A549 (cell line): ENCODE measurements at regions not wholly inside any gene's neighbourhood (a gene's known extent, or its start where the extent isn't known, plus 50 kb on each side); places are given as distances from the start of the nearest gene placed in this dataset.
A peak's percentile ranks its signal among the peaks of the same experiment; 100 is the strongest.

Experiments used
- ATAC-seq, 2 experiments: fragments of 200-7000 bp in 1 of 2; fragments of >200 bp in 1 of 2; cut with Nextera tagmentation in 1 of 2; cut with Tn5 transposase in 1 of 2; 3 replicates each; pipeline versions ENCODE4 v1.8.0 to v1.9.1; 2018 to 2020; ENCODE audit warnings: mild to moderate bottlenecking in 1 of 2, moderate library complexity in 1 of 2
- CTCF ChIA-PET: fragments of 300-600 bp; sonication (Branson Sonifier 250); formaldehyde crosslinking; extraction: SDS; loops from one replicate; lab custom pipeline; 2021; ENCODE audit warnings: antibody characterized with exemption, inconsistent platforms; lab: Yijun Ruan, JAX
- POLR2A ChIA-PET: fragments of 350-600 bp; formaldehyde crosslinking; extraction: SDS; loops from one replicate; lab custom pipeline; 2021; ENCODE audit warnings: antibody characterized with exemption, inconsistent platforms; lab: Yijun Ruan, JAX
- DNase-seq, 2 experiments: peaks; one replicate each; pipeline versions ENCODE4 v3.0.0 to v3.0.0-alpha.2; 2011 to 2016; ENCODE audit warnings: low read depth in 1 of 2, low spot score in 1 of 2
- FAIRE-seq: peaks from 2 replicates; lab custom pipeline; 2011; peaks lifted over from hg19 to GRCh38; lab: Jason Lieb, UNC
- H3K27ac ChIP-seq, 2 experiments: fragments of >200 bp; sonication (Bioruptor Twin); formaldehyde crosslinking; 3 replicates each; pipeline ENCODE4 v1.5.1; 2016 to 2017
- H3K4me1 ChIP-seq: fragments of >200 bp; sonication (Bioruptor Twin); formaldehyde crosslinking; 3 replicates; pipeline ENCODE4 v1.6.1; 2016
- H3K4me2 ChIP-seq: fragments of >200 bp; sonication (Bioruptor Twin); formaldehyde crosslinking; 3 replicates; pipeline ENCODE4 v1.6.1; 2016
- H3K4me3 ChIP-seq: fragments of >200 bp; sonication (Bioruptor Twin); formaldehyde crosslinking; 3 replicates; pipeline ENCODE4 v1.5.1; 2016
- H3K9me3 ChIP-seq: fragments of >200 bp; sonication (Bioruptor Twin); formaldehyde crosslinking; 3 replicates; pipeline ENCODE4 v1.6.1; 2016
- BCL3 ChIP-seq: fragments of >200 bp; sonication (Bioruptor Twin); formaldehyde crosslinking; IDR thresholded peaks from 3 replicates; pipeline ENCODE4 v1.6.1; 2016
- BHLHE40 ChIP-seq: IDR thresholded peaks from 2 replicates; pipeline ENCODE4 v1.6.1; 2012; ENCODE audit warnings: low read depth, low read length, inconsistent platforms
- CEBPB ChIP-seq, 2 experiments: fragments of >200 bp in 1 of 2; sonication (Bioruptor Twin) in 1 of 2; formaldehyde crosslinking in 1 of 2; IDR thresholded peaks; 2 replicates each; pipeline ENCODE4 v1.6.1; 2012 to 2016
- CHD2 ChIP-seq: fragments of 150-350 bp; IDR thresholded peaks from 2 replicates; pipeline ENCODE4 v1.6.1; 2014; ENCODE audit warnings: low read length; ENCODE audit not compliant: partially characterized antibody
- CTCF ChIP-seq: fragments of >200 bp; sonication (Bioruptor Twin); formaldehyde crosslinking; IDR thresholded peaks from 3 replicates; pipeline ENCODE4 v1.5.1; 2016
- EHMT2 ChIP-seq: fragments of 200-600 bp; sonication (generic); IDR thresholded peaks from 2 replicates; pipeline ENCODE4 v1.6.1; 2016; ENCODE audit warnings: antibody characterized with exemption, low read depth, mild to moderate bottlenecking, moderate library complexity
- ESRRA ChIP-seq: fragments of 150-350 bp; IDR thresholded peaks from 2 replicates; pipeline ENCODE4 v1.6.1; 2014; ENCODE audit warnings: mild to moderate bottlenecking, low read length, borderline replicate concordance
- FOSL2 ChIP-seq, 2 experiments: fragments of 450-650 bp in 1 of 2; fragments of >200 bp in 1 of 2; sonication (Bioruptor Twin) in 1 of 2; formaldehyde crosslinking; IDR thresholded peaks; 2 replicates each; pipeline versions ENCODE4 v1.5.0 to v1.6.1; 2016 to 2020; ENCODE audit warnings: mild to moderate bottlenecking in 1 of 2, moderate library complexity in 1 of 2
- FOXS1 ChIP-seq: fragments of 250-450 bp; sonication (Bioruptor Pico); IDR thresholded peaks from 2 replicates; pipeline ENCODE4 v1.5.0; 2020; ENCODE audit warnings: mild to moderate bottlenecking, moderate library complexity
- GATA3 ChIP-seq: IDR thresholded peaks from 2 replicates; pipeline ENCODE4 v1.6.1; 2012; ENCODE audit warnings: borderline replicate concordance
- HEYL ChIP-seq: fragments of 250-450 bp; sonication (Bioruptor Pico); IDR thresholded peaks from 2 replicates; pipeline ENCODE4 v1.8.0; 2021; ENCODE audit warnings: mild to moderate bottlenecking, moderate library complexity
- HOXA7 ChIP-seq: fragments of 250-450 bp; sonication (Bioruptor Pico); IDR thresholded peaks from 2 replicates; pipeline ENCODE4 v1.5.0; 2020; ENCODE audit warnings: mild to moderate bottlenecking, moderate library complexity
- JUN ChIP-seq, 2 experiments: fragments of >200 bp; sonication (Bioruptor Twin); formaldehyde crosslinking; IDR thresholded peaks; 2 replicates in 1 of 2; 3 replicates in 1 of 2; pipeline ENCODE4 v1.6.1; 2016 to 2017
- JUNB ChIP-seq: fragments of >200 bp; sonication (Bioruptor Twin); formaldehyde crosslinking; IDR thresholded peaks from 2 replicates; pipeline ENCODE4 v1.6.1; 2016
- KDM1A ChIP-seq: fragments of 200-600 bp; sonication (generic); IDR thresholded peaks from 2 replicates; pipeline ENCODE4 v1.6.1; 2016; ENCODE audit warnings: low read depth, mild to moderate bottlenecking
- KDM5A ChIP-seq: fragments of 200-600 bp; sonication (generic); IDR thresholded peaks from 2 replicates; pipeline ENCODE4 v1.6.1; 2016; ENCODE audit warnings: antibody characterized with exemption, mild to moderate bottlenecking
- MAZ ChIP-seq: fragments of 150-350 bp; IDR thresholded peaks from 2 replicates; pipeline ENCODE4 v1.6.1; 2014; ENCODE audit warnings: antibody characterized with exemption, low read depth, low read length, borderline replicate concordance
- NFE2L2 ChIP-seq: fragments of 150-350 bp; conservative IDR thresholded peaks from 2 replicates; pipeline ENCODE4 v1.6.1; 2014; ENCODE audit warnings: low read length
- POLR2AphosphoS2 ChIP-seq: conservative IDR thresholded peaks from 2 replicates; pipeline ENCODE4 v1.6.1; 2012; ENCODE audit warnings: low read length, improper control_type of control experiment, inconsistent platforms
- RARB ChIP-seq: fragments of 250-450 bp; sonication (Bioruptor Pico); IDR thresholded peaks from 2 replicates; pipeline ENCODE4 v1.8.0; 2021; ENCODE audit warnings: mild to moderate bottlenecking, moderate library complexity
- REST ChIP-seq: fragments of 200-600 bp; sonication (generic); IDR thresholded peaks from 2 replicates; pipeline ENCODE4 v1.6.1; 2016; ENCODE audit warnings: antibody characterized with exemption, mild to moderate bottlenecking, moderate library complexity
- RNF2 ChIP-seq: fragments of 200-600 bp; sonication (generic); IDR thresholded peaks from 2 replicates; pipeline ENCODE4 v1.6.1; 2016; ENCODE audit warnings: low read depth, mild to moderate bottlenecking, antibody characterized with exemption, moderate library complexity, borderline replicate concordance
- SREBF2 ChIP-seq: fragments of 450-650 bp; IDR thresholded peaks from 2 replicates; pipeline ENCODE4 v1.6.1; 2014; ENCODE audit warnings: mild to moderate bottlenecking, moderate library complexity
- TFCP2L1 ChIP-seq: fragments of 250-450 bp; sonication (Bioruptor Pico); IDR thresholded peaks from 2 replicates; pipeline ENCODE4 v1.5.0; 2021; ENCODE audit warnings: mild to moderate bottlenecking
- TP53 ChIP-seq: fragments of 250-450 bp; sonication (Bioruptor Pico); IDR thresholded peaks from 2 replicates; pipeline ENCODE4 v1.5.0; 2021; ENCODE audit warnings: mild to moderate bottlenecking, moderate library complexity
- ZC3H11A ChIP-seq: fragments of 450-650 bp; IDR thresholded peaks from 2 replicates; pipeline ENCODE4 v1.6.1; 2014; ENCODE audit warnings: antibody characterized with exemption, mild to moderate bottlenecking
- ZFP36 ChIP-seq: fragments of 450-650 bp; IDR thresholded peaks from 2 replicates; pipeline ENCODE4 v1.6.1; 2014; ENCODE audit warnings: borderline replicate concordance; ENCODE audit not compliant: partially characterized antibody
- WGBS: methylation state at CpG from one replicate; pipeline ENCODE4 v1.1.6; 2017; ENCODE audit errors: missing lambda C conversion rate; 5-methylcytosine and 5-hydroxymethylcytosine counted together
- TF ChIP-seq, protein P1 (sequence below): fragments of 150-350 bp; IDR thresholded peaks from 2 replicates; pipeline ENCODE4 v1.6.1; 2014; ENCODE audit warnings: low read depth, mild to moderate bottlenecking, low read length
- TF ChIP-seq, protein P2 (sequence below): fragments of >200 bp; sonication (Bioruptor Twin); formaldehyde crosslinking; IDR thresholded peaks from 2 replicates; pipeline ENCODE4 v1.6.1; 2016

GRCh38 chr10:60473557-60473956 lies 83.9 kb upstream of the ANK3 start (continued):
- TF ChIP-seq REST, result no peak
- TF ChIP-seq ZFP36, result no peak
- no peak for TF ChIP-seq HOXA7 (CRISPR knock-in tag)
- peak; percentile 53; the same call in 1 of the 2 replicates for TF ChIP-seq NFE2L2
- TF ChIP-seq RNF2, result no peak
- peak in 1 of 2 experiments; percentile 24; a peak in 1 of 4 replicates for TF ChIP-seq CEBPB (IDR thresholded peaks at IDR 0.05)
- TF ChIP-seq KDM1A, result no peak
- TF ChIP-seq KDM5A, result no peak
- TF ChIP-seq JUNB, result no peak
- TF ChIP-seq CHD2, result no peak
- no peak for TF ChIP-seq BHLHE40
- peak; percentile 78; the same call in 1 of the 2 replicates for TF ChIP-seq FOXS1 (CRISPR knock-in tag)
- TF ChIP-seq JUN (IDR thresholded peaks at IDR 0.05), result 0 out of 5 replicates have a peak, but pooled peaks of 1 of the 2 experiments have one; percentile 16
- TF ChIP-seq, protein P1, sequence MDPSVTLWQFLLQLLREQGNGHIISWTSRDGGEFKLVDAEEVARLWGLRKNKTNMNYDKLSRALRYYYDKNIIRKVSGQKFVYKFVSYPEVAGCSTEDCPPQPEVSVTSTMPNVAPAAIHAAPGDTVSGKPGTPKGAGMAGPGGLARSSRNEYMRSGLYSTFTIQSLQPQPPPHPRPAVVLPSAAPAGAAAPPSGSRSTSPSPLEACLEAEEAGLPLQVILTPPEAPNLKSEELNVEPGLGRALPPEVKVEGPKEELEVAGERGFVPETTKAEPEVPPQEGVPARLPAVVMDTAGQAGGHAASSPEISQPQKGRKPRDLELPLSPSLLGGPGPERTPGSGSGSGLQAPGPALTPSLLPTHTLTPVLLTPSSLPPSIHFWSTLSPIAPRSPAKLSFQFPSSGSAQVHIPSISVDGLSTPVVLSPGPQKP, result no peak
- no peak for TF ChIP-seq FOSL2 (IDR thresholded peaks at IDR 0.05)
- TF ChIP-seq FOSL2 (CRISPR knock-in tag; IDR thresholded peaks at IDR 0.05), result peak; percentile 36
- TF ChIP-seq TFCP2L1 (CRISPR knock-in tag), result no peak

DNA sequence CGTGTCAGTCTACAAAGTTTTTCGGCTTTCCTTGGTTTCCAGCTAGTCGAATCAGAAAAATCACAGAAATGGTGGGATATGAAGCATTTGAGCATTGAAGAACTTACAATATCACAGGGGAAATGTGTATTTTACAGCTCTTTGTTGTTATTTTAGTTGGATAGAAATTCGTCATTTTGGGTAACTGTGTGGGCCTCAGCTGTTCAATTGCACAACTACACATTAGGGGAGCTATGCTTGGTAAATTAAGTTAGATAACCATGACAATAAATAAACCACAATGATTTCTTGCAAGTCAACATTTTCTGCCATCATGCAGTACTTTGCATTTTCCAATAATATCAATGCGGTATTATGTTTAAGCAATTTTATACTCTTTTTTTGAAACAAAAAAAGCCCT lies 80.4 kb upstream of the ANK3 start:
- peaks cover 33% of the 10 kb centered on the region for H3K4me1 ChIP-seq
- H3K27ac ChIP-seq, result no peak overlapping the region
- ChIA-PET POLR2A (no interaction called here), CTCF (interaction anchor here (0.9 kb wide), 1 partner anchor 20 kb away, joined by 3 read pairs; no protein-coding TSS in a partner anchor)
- 82% methylated on average over 5 of the region's 5 CpGs for WGBS
- no peak overlapping the region for H3K4me3 ChIP-seq
- FAIRE-seq, result no peak
- TF ChIP-seq EHMT2 (no peak), BCL3 (no peak), JUN (IDR thresholded peaks at IDR 0.05) (no peak), POLR2AphosphoS2 (no peak), HEYL (CRISPR knock-in tag) (no peak), CHD2 (no peak), CTCF (no peak), RARB (CRISPR knock-in tag) (no peak), TFCP2L1 (CRISPR knock-in tag) (no peak), MAZ (no peak), ESRRA (no peak), GATA3 (no peak), ZC3H11A (no peak), CEBPB (IDR thresholded peaks at IDR 0.05) (no peak), TP53 (CRISPR knock-in tag) (no peak), KDM5A (no peak), SREBF2 (no peak)
- TF ChIP-seq, protein P2, sequence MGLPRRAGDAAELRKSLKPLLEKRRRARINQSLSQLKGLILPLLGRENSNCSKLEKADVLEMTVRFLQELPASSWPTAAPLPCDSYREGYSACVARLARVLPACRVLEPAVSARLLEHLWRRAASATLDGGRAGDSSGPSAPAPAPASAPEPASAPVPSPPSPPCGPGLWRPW, result no peak
- TF ChIP-seq, protein P1, result no peak
- H3K9me3 ChIP-seq, result no peaks in the 10 kb centered on the region
- ATAC-seq, result no peak
- no peak for DNase-seq
- H3K4me2 ChIP-seq, result no peak overlapping the region
